Fibroblast of lung (primary cell): ENCODE measurements at regions not wholly inside any gene's neighbourhood (a gene's known extent, or its start where the extent isn't known, plus 50 kb on each side); places are given as distances from the start of the nearest gene placed in this dataset.

Experiments
- DNase-seq, 2 donors: peaks; one replicate each; pipeline versions ENCODE4 v3.0.0 to v3.0.0-alpha.2; 2010; ENCODE audit warnings: low read depth in 2 of 2
- H2AFZ ChIP-seq: 2 replicates; pipeline ENCODE4 v1.5.1; 2012; ENCODE audit warnings: low read length, control low read depth, inconsistent platforms
- H3K27ac ChIP-seq: 2 replicates; pipeline ENCODE4 v1.5.1; 2011; ENCODE audit warnings: low read length, control low read depth; ENCODE audit not compliant: insufficient read depth
- H3K27me3 ChIP-seq: 2 replicates; pipeline ENCODE4 v1.5.1; 2011; ENCODE audit warnings: mild to moderate bottlenecking, low read length; ENCODE audit not compliant: control insufficient read depth, insufficient read depth
- H3K36me3 ChIP-seq: 2 replicates; pipeline ENCODE4 v1.5.1; 2011; ENCODE audit warnings: low read length; ENCODE audit not compliant: control insufficient read depth, insufficient read depth
- H3K4me1 ChIP-seq: 2 replicates; pipeline ENCODE4 v1.5.1; 2011; ENCODE audit warnings: low read length; ENCODE audit not compliant: control insufficient read depth, insufficient read depth; ENCODE audit errors: extremely low read depth
- H3K4me2 ChIP-seq: 2 replicates; pipeline ENCODE4 v1.5.1; 2011; ENCODE audit warnings: low read length, control low read depth; ENCODE audit not compliant: insufficient read depth; ENCODE audit errors: extremely low read depth
- H3K4me3 ChIP-seq, 4 experiments: fragments of 200-600 bp in 1 of 4; sonication (generic) in 1 of 4; replicated peaks in 1 of 4; 2 replicates each; pipeline ENCODE4 v1.5.1; 2011 to 2016; ENCODE audit warnings: low read length in 4 of 4, low read depth in 3 of 4, mild to moderate bottlenecking in 3 of 4, control low read depth in 2 of 4, inconsistent platforms in 1 of 4, mixed read lengths in 1 of 4; ENCODE audit not compliant: insufficient read depth in 1 of 4; ENCODE audit errors: control extremely low read depth in 1 of 4
- H3K79me2 ChIP-seq: 2 replicates; pipeline ENCODE4 v1.5.1; 2012; ENCODE audit warnings: mild to moderate bottlenecking, low read length, inconsistent platforms; ENCODE audit not compliant: control insufficient read depth, insufficient read depth
- H3K9ac ChIP-seq: 2 replicates; pipeline ENCODE4 v1.5.1; 2011; ENCODE audit warnings: mild to moderate bottlenecking, low read length, control low read depth; ENCODE audit not compliant: insufficient read depth
- H3K9me3 ChIP-seq: 2 replicates; pipeline ENCODE4 v1.5.1; 2012; ENCODE audit warnings: low read depth, low read length; ENCODE audit not compliant: control insufficient read depth, insufficient read depth
- H4K20me1 ChIP-seq: 2 replicates; pipeline ENCODE4 v1.5.1; 2011; ENCODE audit warnings: low read length; ENCODE audit not compliant: control insufficient read depth, insufficient read depth; ENCODE audit errors: extremely low read depth
- EZH2 ChIP-seq: IDR thresholded peaks from 2 replicates; pipeline ENCODE4 v1.5.1; 2012; ENCODE audit warnings: low read length, control low read depth, mild to moderate bottlenecking; ENCODE audit errors: missing control alignments
- TF ChIP-seq, protein P1 (sequence below), 2 donors: IDR thresholded peaks in 1 of 2; conservative IDR thresholded peaks in 1 of 2; 1 replicate in 1 of 2; 2 replicates in 1 of 2; pipeline ENCODE4 v1.5.1; 2011 to 2012; ENCODE audit warnings: low read length in 2 of 2, control low read depth in 1 of 2, inconsistent platforms in 1 of 2, low read depth in 1 of 2, mild to moderate bottlenecking in 1 of 2

DNA sequence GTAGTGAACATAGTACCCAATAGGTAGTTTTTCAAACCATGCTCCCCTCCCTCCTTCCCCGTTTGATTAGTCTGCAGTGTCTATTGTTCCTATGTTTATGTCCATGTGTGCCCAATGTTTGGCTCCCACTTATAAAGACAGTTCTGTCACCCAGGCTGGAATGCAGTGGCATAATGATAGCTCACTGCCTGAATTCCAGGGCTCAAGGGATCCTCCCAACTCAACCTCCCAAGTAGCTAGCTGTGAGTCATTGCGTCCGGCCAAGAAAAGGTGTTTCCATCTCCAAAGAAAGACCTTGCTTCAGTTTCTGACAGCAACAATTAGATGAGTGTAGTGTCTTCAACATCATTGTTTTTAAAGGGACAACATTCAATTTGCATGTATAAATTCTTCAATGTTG, 131.1 kb upstream of the CEP162 start:
- no peaks in the 10 kb centered on the region for H3K36me3 ChIP-seq
- no peaks in the 10 kb centered on the region for H3K4me1 ChIP-seq
- H3K9ac ChIP-seq = no peak overlapping the region
- H3K79me2 ChIP-seq = no peaks in the 10 kb centered on the region
- no peaks in the 10 kb centered on the region for H3K9me3 ChIP-seq
- TF ChIP-seq, protein P1, sequence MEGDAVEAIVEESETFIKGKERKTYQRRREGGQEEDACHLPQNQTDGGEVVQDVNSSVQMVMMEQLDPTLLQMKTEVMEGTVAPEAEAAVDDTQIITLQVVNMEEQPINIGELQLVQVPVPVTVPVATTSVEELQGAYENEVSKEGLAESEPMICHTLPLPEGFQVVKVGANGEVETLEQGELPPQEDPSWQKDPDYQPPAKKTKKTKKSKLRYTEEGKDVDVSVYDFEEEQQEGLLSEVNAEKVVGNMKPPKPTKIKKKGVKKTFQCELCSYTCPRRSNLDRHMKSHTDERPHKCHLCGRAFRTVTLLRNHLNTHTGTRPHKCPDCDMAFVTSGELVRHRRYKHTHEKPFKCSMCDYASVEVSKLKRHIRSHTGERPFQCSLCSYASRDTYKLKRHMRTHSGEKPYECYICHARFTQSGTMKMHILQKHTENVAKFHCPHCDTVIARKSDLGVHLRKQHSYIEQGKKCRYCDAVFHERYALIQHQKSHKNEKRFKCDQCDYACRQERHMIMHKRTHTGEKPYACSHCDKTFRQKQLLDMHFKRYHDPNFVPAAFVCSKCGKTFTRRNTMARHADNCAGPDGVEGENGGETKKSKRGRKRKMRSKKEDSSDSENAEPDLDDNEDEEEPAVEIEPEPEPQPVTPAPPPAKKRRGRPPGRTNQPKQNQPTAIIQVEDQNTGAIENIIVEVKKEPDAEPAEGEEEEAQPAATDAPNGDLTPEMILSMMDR (conservative IDR thresholded peaks at IDR 0.05 in 1 of 2, IDR thresholded peaks at IDR 0.05 in 1 of 2; ENCODE audit: low read depth in 1 of 2, low read length in 2 of 2) = no peak
- TF ChIP-seq EZH2 = no peak
- H2AFZ ChIP-seq = no peak overlapping the region
- H3K4me2 ChIP-seq = no peak overlapping the region
- no peaks in the 10 kb centered on the region for H3K27me3 ChIP-seq
- no peaks in the 10 kb centered on the region for H4K20me1 ChIP-seq
- no peak overlapping the region for H3K4me3 ChIP-seq
- H3K27ac ChIP-seq = no peak overlapping the region
- no peak for DNase-seq

DNA sequence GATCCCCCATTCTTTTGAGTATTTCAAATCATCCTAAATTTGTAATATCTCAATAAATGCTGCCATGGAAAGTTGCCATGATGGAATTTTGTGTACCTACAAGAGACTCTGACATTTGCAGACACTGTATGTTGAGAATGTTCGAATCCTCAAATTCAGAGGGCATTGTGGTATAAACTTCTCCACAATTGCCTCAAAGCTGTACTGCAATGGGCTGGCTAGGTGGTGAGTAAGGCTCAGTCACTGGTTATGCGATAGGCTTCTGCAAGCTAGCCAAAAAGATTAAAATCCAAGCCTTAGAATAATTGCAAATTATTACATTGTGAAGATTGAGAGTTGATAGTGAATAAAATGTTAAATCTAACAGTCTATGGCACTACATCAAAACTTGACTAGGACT, 130.2 kb upstream of the CEP162 start:
- Histone ChIP-seq H3K4me3 (no peak overlapping the region), H3K27ac (no peak overlapping the region), H3K79me2 (no peaks in the 10 kb centered on the region), H4K20me1 (no peaks in the 10 kb centered on the region), H3K27me3 (no peaks in the 10 kb centered on the region), H3K4me2 (no peak overlapping the region), H3K4me1 (no peaks in the 10 kb centered on the region), H3K36me3 (no peaks in the 10 kb centered on the region), H3K9ac (no peak overlapping the region), H2AFZ (no peak overlapping the region), H3K9me3 (no peaks in the 10 kb centered on the region)
- DNase-seq = no peak
- TF ChIP-seq, protein P1 (conservative IDR thresholded peaks at IDR 0.05 in 1 of 2, IDR thresholded peaks at IDR 0.05 in 1 of 2; ENCODE audit: low read depth in 1 of 2, low read length in 2 of 2) = no peak
- no peak for TF ChIP-seq EZH2

DNA sequence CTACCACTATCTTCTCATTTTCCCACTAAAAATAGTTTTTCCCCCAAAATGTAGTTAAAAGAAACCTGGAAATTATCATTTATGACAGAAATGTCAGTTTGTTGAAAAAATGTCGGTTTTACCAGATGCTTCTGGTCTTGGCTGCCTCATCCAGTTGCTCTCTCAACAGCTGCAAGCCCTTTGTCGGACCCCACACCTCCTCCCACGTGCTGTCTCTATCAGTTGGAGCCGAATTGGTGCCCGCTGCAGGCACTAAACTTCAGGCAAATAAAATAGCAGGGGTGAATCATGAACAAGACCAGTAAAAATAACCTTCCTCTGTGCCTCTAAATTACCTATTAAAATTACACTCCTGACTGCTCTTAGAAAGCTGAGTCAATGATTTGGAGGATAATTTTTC, 129.5 kb upstream of the CEP162 start:
- no peaks in the 10 kb centered on the region for H3K9me3 ChIP-seq
- TF ChIP-seq, protein P1 (conservative IDR thresholded peaks at IDR 0.05 in 1 of 2, IDR thresholded peaks at IDR 0.05 in 1 of 2; ENCODE audit: low read depth in 1 of 2, low read length in 2 of 2) = no peak
- TF ChIP-seq EZH2 = no peak
- no peak overlapping the region for H2AFZ ChIP-seq
- no peaks in the 10 kb centered on the region for H4K20me1 ChIP-seq
- H3K4me3 ChIP-seq = no peak overlapping the region
- no peaks in the 10 kb centered on the region for H3K4me1 ChIP-seq
- DNase-seq = no peak
- no peak overlapping the region for H3K27ac ChIP-seq
- H3K79me2 ChIP-seq = no peaks in the 10 kb centered on the region
- no peak overlapping the region for H3K9ac ChIP-seq
- no peaks in the 10 kb centered on the region for H3K36me3 ChIP-seq
- H3K27me3 ChIP-seq = no peaks in the 10 kb centered on the region
- no peak overlapping the region for H3K4me2 ChIP-seq
